HG02759 (cell line): ENCODE measurements at regions not wholly inside any gene's neighbourhood (a gene's known extent, or its start where the extent isn't known, plus 50 kb on each side); places are given as distances from the start of the nearest gene placed in this dataset.

Experiments
- ATAC-seq: cut with Tn5 transposase; IDR thresholded peaks from one replicate; pipeline ENCODE4 v1.9.1; 2021; ENCODE audit warnings: mild to moderate bottlenecking, moderate library complexity; ENCODE audit not compliant: unreplicated experiment

DNA sequence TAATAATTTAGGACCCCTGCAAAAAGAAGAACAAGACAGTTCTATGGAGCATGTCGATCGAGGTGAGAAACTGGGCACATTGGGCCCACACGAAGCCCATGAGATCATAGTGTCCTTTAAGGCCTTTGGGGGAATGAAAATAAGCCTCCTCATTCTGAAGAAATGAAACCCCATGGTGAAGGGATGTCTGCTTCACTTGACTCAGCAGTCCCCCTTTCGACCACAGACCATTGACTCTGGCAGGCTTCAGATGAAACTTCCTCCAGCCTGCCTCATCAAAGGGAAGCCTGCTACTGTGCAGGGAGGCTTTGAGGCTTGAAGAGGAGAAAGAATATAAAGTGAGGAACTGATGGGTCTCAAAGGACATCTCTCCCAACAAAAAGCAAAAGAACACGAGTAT, 144.2 kb upstream of the FBXL4 start:
- peak; percentile 84 for ATAC-seq

DNA sequence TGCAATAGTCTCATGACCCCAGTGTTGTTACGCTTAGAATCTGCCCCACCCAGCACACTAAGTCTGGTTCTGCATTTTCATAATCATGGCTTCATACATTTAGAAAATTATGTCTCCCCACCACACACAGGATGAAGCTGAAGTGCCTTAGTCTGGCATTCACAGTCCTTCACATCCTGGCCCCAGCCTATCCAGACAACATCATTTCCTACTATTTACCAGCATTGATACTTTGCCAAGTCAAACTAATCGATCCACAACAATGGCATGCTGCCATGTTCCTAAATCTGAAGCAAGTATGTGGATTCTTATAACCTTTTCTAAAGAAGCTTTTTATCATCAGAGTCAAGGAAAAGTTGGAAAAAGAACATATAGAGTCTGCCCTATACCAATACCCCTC, 132.4 kb upstream of the FBXL4 start:
- no peak for ATAC-seq

DNA sequence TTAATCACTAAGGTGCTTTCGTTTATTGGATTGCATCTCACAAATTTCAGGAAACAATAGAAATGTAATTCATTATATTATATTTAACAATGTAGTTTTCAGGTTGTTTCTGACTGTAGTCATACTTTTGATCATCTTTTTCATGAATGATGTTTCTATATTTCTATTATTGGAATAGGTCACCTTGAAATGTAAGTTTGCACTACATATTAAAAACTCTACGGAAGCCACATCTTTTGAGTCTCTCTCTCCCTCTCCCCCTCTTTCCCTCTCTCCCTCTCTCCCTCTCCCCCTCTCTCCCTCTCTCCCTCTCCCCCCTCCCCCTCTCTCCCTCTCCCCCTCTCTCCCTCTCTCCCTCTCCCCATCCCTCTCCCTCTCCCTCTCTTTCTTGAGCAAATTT, 131.3 kb upstream of the FBXL4 start:
- no peak for ATAC-seq

DNA sequence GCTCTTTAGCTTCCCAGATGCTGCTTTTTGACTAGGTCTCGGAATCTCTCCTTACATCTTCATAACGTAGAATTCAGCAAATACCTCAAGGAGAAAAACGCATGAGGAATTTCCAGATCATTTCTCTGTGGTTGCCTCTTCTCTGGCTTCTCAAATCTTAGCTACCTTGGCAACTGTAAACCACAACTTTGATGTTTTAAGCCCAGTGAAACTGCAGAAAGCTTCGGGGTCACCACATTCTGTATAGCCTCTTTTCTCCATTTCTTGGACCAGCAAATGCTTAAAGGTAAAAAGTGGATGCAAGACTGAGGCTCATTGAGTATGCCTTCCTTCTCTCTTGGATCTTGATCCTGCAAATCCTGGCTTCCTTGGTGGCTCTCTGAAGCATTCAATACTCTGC, 125.5 kb upstream of the FBXL4 start:
- no peak for ATAC-seq

DNA sequence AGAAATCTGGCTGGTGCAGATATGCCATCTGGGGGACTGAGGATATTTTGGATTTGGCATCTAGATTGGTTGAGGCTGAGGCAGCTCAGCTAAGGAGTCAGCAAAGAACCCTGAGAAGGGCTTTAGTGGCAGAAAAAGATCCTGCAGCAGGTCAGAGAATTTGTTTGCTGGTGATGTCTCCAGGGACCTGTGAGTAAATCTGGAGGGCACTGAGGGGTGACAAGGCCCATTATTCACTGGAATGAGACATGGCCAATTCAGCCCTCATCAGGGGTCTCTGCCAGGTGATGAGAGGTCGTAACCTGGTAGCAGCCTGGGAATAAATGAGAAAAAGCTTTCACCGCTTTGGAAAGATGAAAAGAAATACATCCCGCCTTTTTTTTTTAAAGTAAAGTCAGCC, 118.3 kb upstream of the FBXL4 start:
- no peak for ATAC-seq

DNA sequence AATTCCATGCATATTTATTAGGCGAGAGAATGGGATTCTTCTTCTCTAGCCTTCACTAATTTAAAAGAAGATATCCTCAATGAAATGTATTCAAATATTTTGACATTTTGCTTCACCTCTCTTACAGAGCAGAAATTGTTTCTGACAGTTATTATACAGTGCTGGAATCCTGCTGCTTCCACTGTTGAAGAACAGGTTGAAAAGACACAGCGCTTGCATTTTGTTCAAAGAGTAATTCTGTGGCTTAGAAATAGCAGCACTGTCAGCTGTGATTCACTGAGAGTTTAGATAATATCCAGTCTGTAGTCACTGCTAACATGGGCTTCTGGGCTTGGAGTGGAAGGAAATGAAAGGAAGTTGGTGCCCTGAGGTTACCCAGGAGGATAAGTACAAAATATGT, 117.1 kb upstream of the FBXL4 start:
- no peak for ATAC-seq

DNA sequence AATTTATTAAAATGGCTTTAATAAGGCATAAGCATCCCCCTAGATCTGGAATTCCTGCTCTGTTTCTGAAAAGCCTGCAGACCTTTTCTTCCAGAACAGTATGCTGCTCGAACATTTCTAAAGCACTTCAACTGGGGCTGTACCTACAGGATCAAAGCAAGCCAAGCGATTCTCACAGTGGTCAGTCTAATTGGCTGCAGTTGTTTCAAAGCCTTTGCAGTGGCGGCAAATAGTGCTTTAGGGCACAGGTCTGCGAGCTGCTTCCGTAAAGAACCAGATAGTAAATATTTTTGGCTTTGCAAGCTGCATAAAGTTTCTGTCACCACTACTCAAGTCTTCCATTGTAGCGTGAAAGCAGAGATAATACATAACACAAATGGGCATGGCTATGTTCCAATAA, 88.9 kb upstream of the FBXL4 start:
- no peak for ATAC-seq

DNA sequence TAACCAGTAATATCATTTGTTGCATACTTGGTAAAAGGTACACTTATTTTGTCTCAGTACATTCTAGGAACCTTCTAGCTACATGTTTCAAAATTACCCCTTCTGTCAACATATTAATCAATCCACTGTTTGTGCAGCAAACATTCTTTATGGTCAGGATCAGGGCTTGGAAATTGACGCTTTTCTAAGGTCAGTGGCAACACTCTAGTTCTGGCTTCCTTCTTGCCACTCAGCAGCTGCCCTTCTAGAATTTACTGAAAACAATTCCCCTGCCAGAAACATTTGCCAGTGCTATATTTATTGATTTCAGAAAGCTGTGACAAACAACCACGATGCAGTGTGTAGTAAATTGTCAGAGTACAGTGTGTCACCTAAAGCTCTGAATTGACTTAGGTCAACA, 84.7 kb upstream of the FBXL4 start:
- ATAC-seq = no peak

DNA sequence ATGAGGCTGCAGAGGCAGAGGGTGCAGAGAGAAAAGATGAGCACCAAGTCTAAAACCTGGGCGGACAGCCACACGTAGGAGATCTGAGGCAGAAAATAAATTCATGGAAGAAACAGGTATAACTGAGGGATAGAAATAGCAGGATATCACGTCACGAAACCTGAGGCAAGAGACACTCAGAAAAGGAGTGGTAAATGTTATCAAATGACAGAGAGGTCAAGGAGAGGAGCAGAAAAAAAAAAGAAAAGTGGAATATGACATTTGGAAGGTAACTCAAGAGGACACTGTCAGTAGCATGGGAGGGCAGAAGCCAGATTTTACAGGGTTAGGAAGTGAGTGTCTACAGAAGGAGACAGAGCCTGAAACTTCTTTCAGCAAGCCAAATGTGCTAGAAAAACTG, 84.2 kb upstream of the FBXL4 start:
- no peak for ATAC-seq

DNA sequence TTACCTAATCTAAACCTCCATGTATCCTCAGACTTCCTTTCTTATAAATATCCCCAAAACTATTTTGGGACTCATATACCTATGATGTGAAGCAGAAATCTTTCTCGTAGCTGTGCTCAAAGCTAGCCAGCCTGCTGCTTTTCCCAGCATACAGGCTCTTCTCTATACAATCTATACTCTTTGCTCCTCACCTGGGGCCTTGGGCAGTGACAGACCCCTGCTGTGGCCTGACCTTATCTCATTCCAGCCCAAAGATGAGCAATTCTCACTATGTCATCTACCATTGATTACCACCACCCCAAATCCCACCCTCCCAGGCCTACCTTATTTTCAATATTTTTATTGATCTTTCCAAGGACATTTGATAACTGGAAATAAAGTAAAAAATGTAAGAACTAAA, 83.2 kb upstream of the FBXL4 start:
- ATAC-seq = no peak

DNA sequence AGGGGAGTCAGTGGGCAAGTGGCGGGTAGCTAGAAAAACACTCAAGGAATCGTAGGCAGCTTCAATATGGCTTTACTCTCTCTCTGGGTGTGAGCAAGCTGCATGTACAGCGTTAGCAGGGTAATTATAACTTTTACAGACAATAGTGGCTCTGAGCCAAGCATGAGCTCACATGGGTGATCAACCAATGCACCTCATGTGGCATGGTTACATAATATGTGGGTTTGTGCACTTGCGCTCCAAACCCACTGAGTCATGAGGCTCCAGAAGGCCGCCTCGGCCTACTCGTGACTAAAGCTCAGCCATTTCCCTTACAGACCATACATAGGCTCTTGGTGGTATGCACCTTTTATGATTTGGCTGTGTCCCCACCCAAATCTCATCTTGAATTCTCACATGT, 78.4 kb upstream of the FBXL4 start:
- no peak for ATAC-seq

DNA sequence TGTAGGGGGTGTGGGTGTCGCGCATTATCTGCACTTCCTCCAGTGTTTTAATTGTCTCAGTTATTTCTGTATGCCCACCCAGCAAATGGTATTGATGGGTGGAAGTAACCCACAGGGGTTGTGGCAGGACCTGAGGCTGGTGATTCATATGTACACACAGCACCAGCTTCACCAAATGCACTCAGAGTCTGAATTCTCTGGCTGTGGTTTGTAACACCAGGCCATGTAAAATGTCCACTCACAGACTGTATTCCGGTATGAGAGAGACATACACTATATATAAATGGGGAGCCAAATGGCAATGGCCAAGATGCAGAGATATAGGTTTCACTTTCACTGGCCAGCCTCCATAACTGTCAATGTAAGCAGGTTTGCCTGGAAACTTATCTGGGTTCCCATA, 76.3 kb upstream of the FBXL4 start:
- ATAC-seq = no peak

DNA sequence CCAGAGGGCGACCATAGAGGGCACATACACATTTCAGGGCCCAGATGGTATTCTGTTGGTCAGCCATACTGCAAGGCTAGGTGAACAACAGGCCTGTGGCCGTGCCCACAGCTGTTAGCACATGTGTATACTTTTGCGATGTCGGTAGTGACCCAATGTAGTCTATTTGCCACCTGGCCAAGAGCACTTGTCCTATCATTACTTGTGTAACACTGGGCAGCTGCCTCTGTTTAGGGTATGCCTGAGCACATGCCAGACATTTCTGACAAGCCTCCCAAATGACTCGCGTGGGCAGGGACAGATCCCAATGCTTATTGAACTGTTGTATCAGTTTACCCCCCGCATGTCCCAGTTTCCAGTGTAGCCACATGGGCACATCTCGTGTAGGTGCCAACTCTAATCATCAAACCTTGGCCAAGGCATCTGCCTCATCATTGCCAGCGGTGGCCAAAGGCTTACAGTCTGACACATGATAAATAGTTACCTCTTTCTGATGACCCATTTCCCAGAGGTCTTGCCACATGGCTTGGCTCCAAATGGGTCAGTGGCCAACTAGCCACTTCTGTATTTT, 74.4 kb upstream of the FBXL4 start:
- no peak for ATAC-seq

DNA sequence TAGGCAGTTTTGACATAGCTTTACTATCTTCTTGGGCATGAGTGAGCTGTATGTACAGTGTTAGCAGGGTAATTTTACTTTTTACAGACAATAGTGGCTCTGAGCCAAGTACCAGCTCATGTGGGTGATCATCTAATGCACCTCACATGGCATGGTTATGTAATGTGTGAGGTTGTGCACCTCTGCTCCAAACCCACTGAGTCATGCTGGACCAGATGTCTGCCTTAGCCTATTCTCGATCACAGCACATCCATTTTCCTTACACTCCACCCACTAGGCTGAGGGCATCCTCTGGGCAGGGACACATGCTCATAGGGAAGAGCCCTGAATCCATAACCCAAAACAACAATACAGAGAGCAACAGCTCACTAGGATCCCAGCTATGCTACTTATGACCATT, 71.6 kb upstream of the FBXL4 start:
- ATAC-seq = no peak

DNA sequence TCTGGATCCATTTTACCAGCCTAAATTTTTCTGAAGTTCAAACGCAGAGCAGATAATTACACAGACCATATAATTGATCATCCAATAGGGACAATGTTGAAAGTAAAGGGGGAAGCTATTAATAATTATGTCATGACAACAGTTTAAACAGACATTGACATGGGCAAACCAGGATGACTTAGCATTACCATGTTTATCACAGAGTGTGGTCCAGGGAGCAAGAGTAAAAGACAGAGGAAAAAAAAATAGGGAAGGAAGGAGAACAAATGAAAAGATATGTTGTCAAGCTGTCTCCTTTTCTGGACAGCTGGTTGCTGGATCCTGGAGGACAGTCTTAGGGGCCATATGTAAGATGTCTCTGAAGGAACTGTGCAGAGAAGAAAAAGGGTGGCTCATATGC, 69.4 kb upstream of the FBXL4 start:
- ATAC-seq = no peak

DNA sequence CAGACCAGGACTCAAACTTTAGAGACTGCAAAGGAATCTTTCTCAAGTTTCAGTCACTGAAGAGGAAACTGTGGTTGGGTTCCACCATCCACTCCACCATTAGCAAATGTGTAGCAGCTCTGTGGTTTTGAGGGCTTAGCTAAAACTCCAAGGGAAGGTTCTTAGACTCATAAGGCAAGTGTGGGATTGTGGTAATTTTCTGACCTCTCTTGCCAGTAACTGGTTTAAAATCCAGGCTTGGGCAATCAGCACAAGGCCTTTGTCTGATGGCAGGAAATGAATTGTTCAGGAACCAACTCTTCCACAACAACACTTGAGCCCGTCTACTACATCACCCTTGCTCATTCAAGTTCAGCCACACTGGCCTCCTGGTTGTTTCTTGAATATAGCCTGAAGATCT, 68.6 kb upstream of the FBXL4 start:
- peak; percentile 63 for ATAC-seq

DNA sequence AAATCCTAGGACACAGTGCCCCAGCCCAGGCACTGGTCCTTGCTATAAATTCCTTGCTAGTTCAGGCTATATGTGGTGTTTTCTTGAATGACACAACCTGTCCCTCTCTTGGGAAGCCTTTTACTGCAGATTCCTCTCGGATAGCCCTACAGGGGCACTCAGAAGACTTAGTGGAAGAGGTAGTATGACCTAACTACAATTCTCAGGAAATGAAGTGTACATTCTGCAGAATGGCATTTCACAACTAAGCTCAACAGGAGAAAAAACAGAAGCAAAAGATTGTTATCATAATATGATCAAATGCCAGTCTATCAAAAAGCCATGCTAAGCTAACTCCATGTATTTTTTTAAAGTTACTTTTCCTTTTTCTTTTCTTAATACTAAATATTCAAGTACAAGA, 66.3 kb upstream of the FBXL4 start:
- ATAC-seq = no peak

DNA sequence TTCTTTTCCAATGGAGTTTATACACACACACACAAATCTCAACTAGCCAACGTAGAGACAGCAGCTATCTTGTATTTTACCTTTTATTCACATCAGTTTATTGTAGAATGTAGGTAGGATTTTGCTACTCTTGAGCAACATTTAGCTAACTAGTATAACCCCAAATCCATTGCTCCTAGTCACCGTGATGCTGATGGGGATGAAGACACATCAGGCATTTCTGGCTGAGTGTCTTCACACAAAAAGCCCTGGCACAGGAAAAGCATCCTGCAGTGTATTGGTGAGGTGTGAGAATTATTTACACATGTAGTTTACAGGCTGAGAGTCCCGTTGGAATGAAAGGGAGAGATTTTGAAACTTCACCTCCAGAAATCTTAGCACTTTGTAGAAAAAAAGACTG, 65.9 kb upstream of the FBXL4 start:
- no peak for ATAC-seq

DNA sequence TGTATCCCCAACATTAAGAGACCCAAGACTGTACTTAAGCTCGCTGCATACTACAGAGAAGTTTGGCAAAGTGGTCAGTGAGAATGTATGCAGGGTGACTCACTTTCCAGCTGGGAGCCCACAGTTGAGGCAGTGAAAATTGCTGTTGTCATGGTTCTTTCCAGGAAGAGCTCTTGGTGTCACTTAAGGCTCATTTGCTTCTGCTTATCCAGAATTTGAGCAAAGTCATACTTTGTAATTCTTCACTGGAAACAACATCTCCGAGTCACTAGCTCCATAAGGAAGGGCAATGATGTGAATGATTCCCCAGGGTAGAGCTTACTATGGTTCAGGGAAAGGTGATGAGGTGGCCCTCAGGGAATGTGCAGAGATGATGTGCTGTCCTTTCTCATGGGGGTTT, 65.4 kb upstream of the FBXL4 start:
- no peak for ATAC-seq

DNA sequence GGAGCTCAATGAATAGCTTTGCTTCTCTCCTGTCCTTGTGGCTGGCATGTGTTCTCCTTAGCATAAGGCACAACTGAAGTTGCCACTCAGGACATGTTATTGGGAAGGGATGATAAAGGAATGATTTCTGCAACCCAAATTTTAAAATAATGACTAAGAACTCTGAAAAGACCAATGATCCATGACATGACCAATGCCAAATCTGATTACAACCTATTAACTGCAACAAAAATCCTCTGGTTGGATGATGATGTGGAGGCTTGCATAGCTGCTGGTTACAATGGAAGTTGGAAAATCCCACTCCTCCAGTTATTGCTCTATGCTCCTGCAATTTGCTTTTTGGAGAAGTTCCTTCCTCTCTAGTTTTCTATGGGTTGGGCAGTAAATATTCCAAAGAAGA, 63.4 kb upstream of the FBXL4 start:
- no peak for ATAC-seq

DNA sequence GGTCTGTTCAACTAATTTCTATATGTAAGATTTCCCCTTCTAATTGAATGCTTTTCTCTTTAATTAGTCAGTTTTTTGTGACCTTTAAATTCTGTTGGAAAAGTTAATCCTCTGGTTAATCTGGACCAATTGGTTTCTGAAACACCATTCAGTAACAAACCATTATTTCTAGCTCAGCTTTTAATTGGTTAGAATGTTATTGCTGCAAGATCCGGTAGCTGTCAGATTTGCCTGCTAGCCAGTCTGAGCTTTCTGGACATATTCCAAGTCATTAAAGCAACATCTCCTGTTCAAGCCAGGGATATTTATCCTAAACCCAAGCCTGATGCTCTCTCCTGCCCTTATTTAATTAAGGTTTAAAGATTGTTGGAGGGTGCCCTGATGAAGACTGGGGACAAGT, 55.1 kb upstream of the FBXL4 start:
- no peak for ATAC-seq

DNA sequence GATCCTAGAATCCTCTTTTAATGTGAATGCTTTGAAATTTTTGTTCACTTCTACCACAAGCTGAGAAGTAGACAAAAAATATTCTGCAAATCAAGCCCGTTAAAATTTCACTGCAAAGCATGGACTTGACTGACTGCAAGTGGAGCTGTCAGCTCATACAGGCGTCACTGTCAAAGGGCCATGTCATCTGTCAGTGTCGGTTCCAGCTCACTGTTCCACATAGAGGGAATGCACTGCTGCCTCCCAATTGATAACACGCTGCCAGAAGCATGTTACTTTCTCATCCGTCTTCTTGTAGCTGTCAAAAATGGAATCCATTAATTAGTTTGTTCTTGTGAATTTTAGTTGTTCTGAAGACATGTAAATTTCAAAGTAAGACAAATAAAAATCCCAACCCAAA, 50.4 kb upstream of the FBXL4 start:
- no peak for ATAC-seq
